ENCODE measurements at regions not wholly inside any gene's neighbourhood (a gene's known extent, or its start where the extent isn't known, plus 50 kb on each side); places are given as distances from the start of the nearest gene placed in this dataset.
"Not testable (repeated sequence)": the region's sequence is repeated elsewhere in the genome, so short reads cannot be mapped to it uniquely, and the experiment has no call there.

GRCh38 chr5:28602429-28602828 lies 1564.0 kb upstream of the CDH9 start:
- no peak for DNase-seq (ENCODE audit: low spot score)
- no peak for TF ChIP-seq CTCF (IDR thresholded peaks at IDR 0.05; ENCODE audit: extremely low read depth, missing control alignments)

GRCh38 chr5:28596707-28597106 lies 1558.3 kb upstream of the CDH9 start:
- not testable (repeated sequence) for DNase-seq (ENCODE audit: low spot score)

GRCh38 chr5:28580616-28581015 lies 1542.2 kb upstream of the CDH9 start:
- no peak for TF ChIP-seq CTCF (IDR thresholded peaks at IDR 0.05; ENCODE audit: extremely low read depth, missing control alignments)
- no peak for DNase-seq (ENCODE audit: low spot score)

GRCh38 chr5:28576022-28576421 lies 1537.6 kb upstream of the CDH9 start:
- no peak for TF ChIP-seq CTCF (IDR thresholded peaks at IDR 0.05; ENCODE audit: extremely low read depth, missing control alignments)
- no peak for DNase-seq (ENCODE audit: low spot score)

- no peak for TF ChIP-seq CTCF (IDR thresholded peaks at IDR 0.05; ENCODE audit: extremely low read depth, missing control alignments)
Measured at GRCh38 chr5:28575368-28575767, 1537.0 kb upstream of the CDH9 start.

GRCh38 chr5:28574606-28575005 lies 1536.2 kb upstream of the CDH9 start:
- no peak for TF ChIP-seq CTCF (IDR thresholded peaks at IDR 0.05; ENCODE audit: extremely low read depth, missing control alignments)
- DNase-seq (ENCODE audit: low spot score): no peak

More at GRCh38 chr5:28575368-28575767, 1537.0 kb upstream of the CDH9 start:
- DNase-seq (ENCODE audit: low spot score): no peak

- no peak for DNase-seq (ENCODE audit: low spot score)
- TF ChIP-seq CTCF (IDR thresholded peaks at IDR 0.05; ENCODE audit: extremely low read depth, missing control alignments): no peak
Measured at GRCh38 chr5:28567048-28567447, 1528.7 kb upstream of the CDH9 start.

GRCh38 chr5:28561522-28561921 lies 1523.1 kb upstream of the CDH9 start:
- no peak for DNase-seq (ENCODE audit: low spot score)
- no peak for TF ChIP-seq CTCF (IDR thresholded peaks at IDR 0.05; ENCODE audit: extremely low read depth, missing control alignments)
